Keratinocyte (primary cell): ENCODE measurements at regions not wholly inside any gene's neighbourhood (a gene's known extent, or its start where the extent isn't known, plus 50 kb on each side); places are given as distances from the start of the nearest gene placed in this dataset.

ENCODE experiments used
- CTCF ChIP-seq, 3 experiments: IDR thresholded peaks in 1 of 3; conservative IDR thresholded peaks in 1 of 3; optimal IDR thresholded peaks in 1 of 3; 2 replicates in 2 of 3; 3 replicates in 1 of 3; pipeline versions ENCODE3 to v1.5.1; 2011; ENCODE audit warnings: low read length in 3 of 3, mild to moderate bottlenecking in 3 of 3, moderate library complexity in 2 of 3, control low read depth in 1 of 3, inconsistent platforms in 1 of 3; ENCODE audit not compliant: insufficient read depth in 2 of 3; ENCODE audit errors: extremely low read depth in 1 of 3
- EZH2 ChIP-seq: IDR thresholded peaks from one replicate; pipeline ENCODE4 v1.6.1; 2012; ENCODE audit warnings: inconsistent platforms, mild to moderate bottlenecking, low read length, moderate library complexity

GRCh38 chr20:17803765-17804164, 104.0 kb downstream of the BANF2 start:
- no peak for TF ChIP-seq CTCF (optimal IDR thresholded peaks at IDR 0.05 in 1 of 3, IDR thresholded peaks at IDR 0.05 in 1 of 3, conservative IDR thresholded peaks at IDR 0.05 in 1 of 3; ENCODE audit: extremely low read depth in 1 of 3, insufficient read depth in 2 of 3, low read length in 3 of 3)
- TF ChIP-seq EZH2, result no peak
